Endothelial cell (in vitro differentiated cells): ENCODE measurements at regions not wholly inside any gene's neighbourhood (a gene's known extent, or its start where the extent isn't known, plus 50 kb on each side); places are given as distances from the start of the nearest gene placed in this dataset.

ENCODE experiments used
- DNase-seq: peaks from one replicate; pipeline ENCODE4 v3.0.0; 2021; ENCODE audit warnings: low spot score
- H3K27ac Mint-ChIP-seq: one replicate; pipeline ENCODE4 v1.8.0; 2021; ENCODE audit warnings: mixed read lengths, inconsistent platforms; ENCODE audit not compliant: unreplicated experiment
- H3K27me3 Mint-ChIP-seq: one replicate; pipeline ENCODE4 v1.8.0; 2021; ENCODE audit warnings: mild to moderate bottlenecking, moderate library complexity, mixed read lengths, inconsistent platforms; ENCODE audit not compliant: unreplicated experiment
- H3K36me3 Mint-ChIP-seq: one replicate; pipeline ENCODE4 v1.8.0; 2021; ENCODE audit warnings: mild to moderate bottlenecking, low read depth, mixed read lengths, inconsistent platforms; ENCODE audit not compliant: unreplicated experiment
- H3K4me1 Mint-ChIP-seq: one replicate; pipeline ENCODE4 v1.8.0; 2021; ENCODE audit warnings: mild to moderate bottlenecking, mixed read lengths, inconsistent platforms; ENCODE audit not compliant: unreplicated experiment
- H3K4me3 Mint-ChIP-seq: one replicate; pipeline ENCODE4 v1.8.0; 2021; ENCODE audit warnings: mild to moderate bottlenecking, mixed read lengths, inconsistent platforms; ENCODE audit not compliant: unreplicated experiment
- H3K9me3 Mint-ChIP-seq: one replicate; pipeline ENCODE4 v1.8.0; 2021; ENCODE audit warnings: mixed read lengths, inconsistent platforms; ENCODE audit not compliant: unreplicated experiment
- CTCF ChIP-seq: fragments of 200-600 bp; sonication (generic); IDR thresholded peaks from one replicate; pipeline ENCODE4 v1.5.0; 2021; ENCODE audit warnings: antibody characterized with exemption; ENCODE audit not compliant: unreplicated experiment

- Mint-ChIP-seq H3K27ac (no peak overlapping the region), H3K36me3 (no peaks in the 10 kb centered on the region), H3K27me3 (no peaks in the 10 kb centered on the region), H3K4me1 (no peaks in the 10 kb centered on the region), H3K9me3 (no peaks in the 10 kb centered on the region), H3K4me3 (no peak overlapping the region)
- DNase-seq = no peak
- no peak for TF ChIP-seq CTCF
Observed at GRCh38 chr18:30405038-30405437, 637.5 kb downstream of the DSC3 start.

GRCh38 chr18:30404422-30404821 lies 638.1 kb downstream of the DSC3 start:
- no peaks in the 10 kb centered on the region for H3K4me1 Mint-ChIP-seq
- no peaks in the 10 kb centered on the region for H3K27me3 Mint-ChIP-seq
- no peaks in the 10 kb centered on the region for H3K9me3 Mint-ChIP-seq
- no peaks in the 10 kb centered on the region for H3K36me3 Mint-ChIP-seq
- no peak overlapping the region for H3K27ac Mint-ChIP-seq
- no peak for TF ChIP-seq CTCF
- H3K4me3 Mint-ChIP-seq = no peak overlapping the region
- no peak for DNase-seq

DNA sequence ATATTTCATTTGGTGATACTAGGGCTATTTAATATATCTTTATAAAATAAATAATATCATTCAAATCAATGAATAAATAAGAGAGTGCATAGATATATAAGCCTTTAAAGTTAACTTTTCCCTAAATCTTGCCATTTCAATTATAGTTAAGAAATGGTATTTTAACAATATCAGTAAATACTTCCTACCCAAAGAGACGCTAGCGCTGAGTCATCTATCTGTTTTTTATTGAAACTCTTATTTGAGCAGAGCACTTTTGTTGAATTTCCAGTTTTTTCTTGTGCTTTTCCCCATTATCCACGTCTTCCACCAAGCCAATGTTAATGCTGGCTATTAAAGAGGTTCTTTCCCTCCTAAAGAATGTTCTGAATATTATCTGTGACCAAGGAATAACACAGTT lies 639.3 kb downstream of the DSC3 start:
- H3K9me3 Mint-ChIP-seq = no peaks in the 10 kb centered on the region
- no peak overlapping the region for H3K27ac Mint-ChIP-seq
- H3K4me3 Mint-ChIP-seq = no peak overlapping the region
- H3K36me3 Mint-ChIP-seq = no peaks in the 10 kb centered on the region
- no peak for TF ChIP-seq CTCF
- no peaks in the 10 kb centered on the region for H3K27me3 Mint-ChIP-seq
- DNase-seq = no peak
- H3K4me1 Mint-ChIP-seq = no peaks in the 10 kb centered on the region

GRCh38 chr18:30387401-30387800 lies 655.1 kb downstream of the DSC3 start:
- peaks cover 7% of the 10 kb centered on the region for H3K36me3 Mint-ChIP-seq
- TF ChIP-seq CTCF = no peak
- H3K27me3 Mint-ChIP-seq = peaks cover 6% of the 10 kb centered on the region
- H3K4me3 Mint-ChIP-seq = no peak overlapping the region
- peak overlapping the region; percentile 94 for H3K27ac Mint-ChIP-seq
- peak; percentile 14 for DNase-seq
- no peaks in the 10 kb centered on the region for H3K9me3 Mint-ChIP-seq
- H3K4me1 Mint-ChIP-seq = peaks cover 37% of the 10 kb centered on the region

- TF ChIP-seq CTCF = no peak
- H3K4me1 Mint-ChIP-seq = peaks cover 37% of the 10 kb centered on the region
Observed at GRCh38 chr18:30386624-30387023, 655.9 kb downstream of the DSC3 start.

More at GRCh38 chr18:30386624-30387023, 655.9 kb downstream of the DSC3 start:
- peak; percentile 41 for DNase-seq
- H3K9me3 Mint-ChIP-seq = no peaks in the 10 kb centered on the region
- peak overlapping the region; percentile 94 for H3K27ac Mint-ChIP-seq
- H3K4me3 Mint-ChIP-seq = peak overlapping the region; percentile 62
- H3K27me3 Mint-ChIP-seq = peaks cover 6% of the 10 kb centered on the region
- peaks cover 9% of the 10 kb centered on the region for H3K36me3 Mint-ChIP-seq
